Stomach (tissue), 4 donors: ENCODE measurements at regions not wholly inside any gene's neighbourhood (a gene's known extent, or its start where the extent isn't known, plus 50 kb on each side); places are given as distances from the start of the nearest gene placed in this dataset.

Experiments used
- EP300 ChIP-seq: sonication (generic); formaldehyde crosslinking; IDR thresholded peaks from one replicate; pipeline ENCODE4 v1.6.1; 2017; ENCODE audit warnings: antibody characterized with exemption
- POLR2A ChIP-seq, 4 donors: fragments of 450-650 bp; IDR thresholded peaks; one replicate each; pipeline ENCODE4 v1.6.1; 2016; ENCODE audit warnings: antibody characterized with exemption in 4 of 4, control low read depth in 2 of 4, mild to moderate bottlenecking in 1 of 4, moderate library complexity in 1 of 4
- POLR2AphosphoS5 ChIP-seq, 3 donors: sonication (generic); formaldehyde crosslinking; IDR thresholded peaks; one replicate each; pipeline ENCODE4 v1.6.1; 2016; ENCODE audit warnings: antibody characterized with exemption in 3 of 3
- TF ChIP-seq, protein P1 (sequence below), 7 experiments: fragments of 450-650 bp in 4 of 7; fragments of 200-600 bp in 3 of 7; sonication (generic) in 3 of 7; IDR thresholded peaks; one replicate each; pipeline ENCODE4 v1.5.1; 2016 to 2019; ENCODE audit warnings: antibody characterized with exemption in 7 of 7, control low read depth in 2 of 7, mild to moderate bottlenecking in 1 of 7

DNA sequence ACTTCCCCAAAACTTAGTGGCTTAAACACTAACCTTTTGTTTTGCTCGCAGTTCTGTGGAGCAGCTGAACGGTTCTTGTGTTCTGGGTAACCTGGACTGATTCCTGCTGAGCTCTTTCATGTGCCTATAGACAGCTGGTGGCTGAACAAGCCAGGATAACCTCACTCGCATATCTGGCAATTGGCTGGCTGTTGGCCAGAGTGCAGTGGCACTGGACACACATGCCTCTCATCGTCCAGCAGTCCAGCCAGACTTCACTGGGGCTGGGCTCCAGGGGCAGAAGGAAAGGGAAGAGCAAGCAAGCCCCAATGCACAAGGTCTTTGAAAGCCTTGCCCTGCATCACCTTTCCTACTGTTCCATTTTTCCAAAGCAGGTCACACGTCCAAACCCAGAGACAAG, 53.6 kb upstream of the GATA2 start:
- TF ChIP-seq, protein P1, sequence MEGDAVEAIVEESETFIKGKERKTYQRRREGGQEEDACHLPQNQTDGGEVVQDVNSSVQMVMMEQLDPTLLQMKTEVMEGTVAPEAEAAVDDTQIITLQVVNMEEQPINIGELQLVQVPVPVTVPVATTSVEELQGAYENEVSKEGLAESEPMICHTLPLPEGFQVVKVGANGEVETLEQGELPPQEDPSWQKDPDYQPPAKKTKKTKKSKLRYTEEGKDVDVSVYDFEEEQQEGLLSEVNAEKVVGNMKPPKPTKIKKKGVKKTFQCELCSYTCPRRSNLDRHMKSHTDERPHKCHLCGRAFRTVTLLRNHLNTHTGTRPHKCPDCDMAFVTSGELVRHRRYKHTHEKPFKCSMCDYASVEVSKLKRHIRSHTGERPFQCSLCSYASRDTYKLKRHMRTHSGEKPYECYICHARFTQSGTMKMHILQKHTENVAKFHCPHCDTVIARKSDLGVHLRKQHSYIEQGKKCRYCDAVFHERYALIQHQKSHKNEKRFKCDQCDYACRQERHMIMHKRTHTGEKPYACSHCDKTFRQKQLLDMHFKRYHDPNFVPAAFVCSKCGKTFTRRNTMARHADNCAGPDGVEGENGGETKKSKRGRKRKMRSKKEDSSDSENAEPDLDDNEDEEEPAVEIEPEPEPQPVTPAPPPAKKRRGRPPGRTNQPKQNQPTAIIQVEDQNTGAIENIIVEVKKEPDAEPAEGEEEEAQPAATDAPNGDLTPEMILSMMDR (IDR thresholded peaks at IDR 0.05), result no peak
- TF ChIP-seq POLR2AphosphoS5 (IDR thresholded peaks at IDR 0.05), result no peak
- no peak for TF ChIP-seq POLR2A (IDR thresholded peaks at IDR 0.05)
- TF ChIP-seq EP300, result no peak
